Testis (tissue), 2 donors: ENCODE measurements at regions not wholly inside any gene's neighbourhood (a gene's known extent, or its start where the extent isn't known, plus 50 kb on each side); places are given as distances from the start of the nearest gene placed in this dataset.

ENCODE experiments used
- DNase-seq: peaks from one replicate; pipeline ENCODE4 v3.0.0-alpha.2; 2019
- H3K27ac ChIP-seq, 2 donors: fragments of 200-600 bp; sonication (generic); one replicate each; pipeline ENCODE4 v1.5.1; 2019
- H3K27me3 ChIP-seq: fragments of 200-600 bp; sonication (generic); one replicate; pipeline ENCODE4 v1.5.1; 2019
- H3K36me3 ChIP-seq: fragments of 200-600 bp; sonication (generic); one replicate; pipeline ENCODE4 v1.5.1; 2017; ENCODE audit warnings: low read depth; ENCODE audit errors: missing control alignments
- H3K4me1 ChIP-seq: fragments of 200-600 bp; sonication (generic); one replicate; pipeline ENCODE4 v1.5.1; 2019
- H3K4me3 ChIP-seq, 2 donors: fragments of 200-600 bp; sonication (generic); one replicate each; pipeline ENCODE4 v1.5.1; 2017 to 2019
- H3K9me3 ChIP-seq: fragments of 200-600 bp; sonication (generic); one replicate; pipeline ENCODE4 v1.5.1; 2017
- POLR2A ChIP-seq: fragments of 450-650 bp; IDR thresholded peaks from one replicate; pipeline ENCODE4 v1.6.1; 2017; ENCODE audit warnings: antibody characterized with exemption, mild to moderate bottlenecking, moderate library complexity
- WGBS, 2 donors: methylation state at CpG; one replicate each; pipeline ENCODE4 v1.1.5; 2018; 5-methylcytosine and 5-hydroxymethylcytosine counted together
- intact Hi-C: fragments of 100-400 bp; cut with DNase I; formaldehyde crosslinking; loops from one replicate; pipeline ENCODE4 v1.15.1; 2023; ENCODE audit warnings: low total_unique reads
- TF ChIP-seq, protein P1 (sequence below), 3 experiments: fragments of 450-650 bp in 2 of 3; fragments of 200-600 bp in 1 of 3; sonication (generic) in 1 of 3; IDR thresholded peaks; one replicate each; pipeline ENCODE4 v1.5.1; 2016 to 2019; ENCODE audit warnings: antibody characterized with exemption in 3 of 3, mild to moderate bottlenecking in 2 of 3, moderate library complexity in 1 of 3

DNA sequence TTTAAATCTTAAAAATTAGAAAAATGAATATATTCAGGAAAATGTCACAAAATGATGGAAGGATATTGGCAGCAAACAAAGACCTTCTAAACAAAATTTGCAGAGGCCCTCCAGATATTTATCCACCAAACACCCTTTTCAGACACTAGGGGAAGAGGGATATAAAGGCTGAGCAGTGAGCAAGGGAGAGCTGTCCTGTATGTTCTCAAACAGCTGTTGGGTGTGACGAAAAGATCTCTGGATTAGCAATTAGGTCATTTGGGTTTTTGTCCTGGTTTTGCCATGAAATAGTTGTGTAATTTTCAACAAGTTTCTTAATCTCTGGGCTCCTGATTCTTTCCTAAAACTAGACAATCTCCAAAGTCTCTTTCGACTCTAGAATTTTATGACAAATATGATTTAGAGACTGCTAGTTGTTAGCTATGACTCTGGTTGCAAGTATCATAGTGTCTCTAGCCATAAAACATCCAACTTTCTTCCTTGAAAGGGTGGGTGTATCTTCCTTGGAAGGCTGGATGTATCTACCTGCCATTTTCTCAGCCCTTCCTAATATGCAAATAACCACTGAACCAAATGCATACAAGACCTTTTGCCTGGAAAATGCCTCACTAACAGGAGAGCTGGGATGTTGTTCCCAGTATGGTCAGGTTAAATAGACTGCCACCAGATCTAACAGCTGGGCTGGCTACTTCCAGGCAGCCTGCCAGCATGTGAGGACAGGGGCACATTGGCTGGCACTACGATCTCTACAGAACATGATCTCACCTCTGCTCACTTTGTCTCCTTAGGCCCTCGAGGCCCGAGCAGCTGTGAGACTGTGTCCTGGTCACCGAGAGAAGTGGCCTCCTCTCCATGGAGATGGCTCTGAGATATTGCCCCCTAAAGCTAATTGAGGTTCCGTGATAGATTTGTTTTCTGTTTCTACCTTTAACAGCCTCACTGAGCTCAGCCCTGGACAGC, 225.5 kb upstream of the JADE1 start:
- Histone ChIP-seq H3K36me3 (no peaks in the 10 kb centered on the region), H3K4me3 (no peak overlapping the region), H3K4me1 (no peaks in the 10 kb centered on the region), H3K27me3 (no peaks in the 10 kb centered on the region), H3K9me3 (no peaks in the 10 kb centered on the region), H3K27ac (no peak overlapping the region)
- intact Hi-C loops, result no loop called here
- DNase-seq, result no peak
- whole genome bisulfite sequencing, 2 donors, result 78 to 90% methylated on average over 7 of the region's 7 CpGs
- TF ChIP-seq, protein P1, sequence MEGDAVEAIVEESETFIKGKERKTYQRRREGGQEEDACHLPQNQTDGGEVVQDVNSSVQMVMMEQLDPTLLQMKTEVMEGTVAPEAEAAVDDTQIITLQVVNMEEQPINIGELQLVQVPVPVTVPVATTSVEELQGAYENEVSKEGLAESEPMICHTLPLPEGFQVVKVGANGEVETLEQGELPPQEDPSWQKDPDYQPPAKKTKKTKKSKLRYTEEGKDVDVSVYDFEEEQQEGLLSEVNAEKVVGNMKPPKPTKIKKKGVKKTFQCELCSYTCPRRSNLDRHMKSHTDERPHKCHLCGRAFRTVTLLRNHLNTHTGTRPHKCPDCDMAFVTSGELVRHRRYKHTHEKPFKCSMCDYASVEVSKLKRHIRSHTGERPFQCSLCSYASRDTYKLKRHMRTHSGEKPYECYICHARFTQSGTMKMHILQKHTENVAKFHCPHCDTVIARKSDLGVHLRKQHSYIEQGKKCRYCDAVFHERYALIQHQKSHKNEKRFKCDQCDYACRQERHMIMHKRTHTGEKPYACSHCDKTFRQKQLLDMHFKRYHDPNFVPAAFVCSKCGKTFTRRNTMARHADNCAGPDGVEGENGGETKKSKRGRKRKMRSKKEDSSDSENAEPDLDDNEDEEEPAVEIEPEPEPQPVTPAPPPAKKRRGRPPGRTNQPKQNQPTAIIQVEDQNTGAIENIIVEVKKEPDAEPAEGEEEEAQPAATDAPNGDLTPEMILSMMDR (IDR thresholded peaks at IDR 0.05), result no peak
- TF ChIP-seq POLR2A, result no peak

DNA sequence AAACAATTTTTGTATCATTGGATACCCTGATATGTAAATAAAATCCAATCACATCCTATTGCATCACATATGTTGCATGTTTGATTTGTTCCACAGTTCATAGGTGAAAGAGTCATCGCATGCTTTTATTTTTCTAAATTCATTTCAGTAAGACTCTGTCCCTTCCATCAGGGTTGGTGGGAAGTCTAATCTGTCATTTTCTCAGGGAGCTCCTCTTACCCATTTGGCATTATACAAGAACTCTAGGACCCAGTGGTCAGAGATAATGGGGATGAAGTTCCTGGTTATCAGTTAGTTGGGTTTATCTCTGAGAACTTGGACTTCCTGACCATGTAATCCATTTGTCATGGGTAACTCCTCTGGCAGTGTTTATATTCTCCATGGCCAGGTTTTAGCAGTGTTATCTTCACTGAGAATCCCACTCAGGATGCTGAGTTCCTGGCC, 227.1 kb upstream of the JADE1 start:
- H3K27ac ChIP-seq, result no peak overlapping the region
- WGBS, 2 donors, result 95 to 98% methylated on average over 1 of the region's 1 CpG

DNA sequence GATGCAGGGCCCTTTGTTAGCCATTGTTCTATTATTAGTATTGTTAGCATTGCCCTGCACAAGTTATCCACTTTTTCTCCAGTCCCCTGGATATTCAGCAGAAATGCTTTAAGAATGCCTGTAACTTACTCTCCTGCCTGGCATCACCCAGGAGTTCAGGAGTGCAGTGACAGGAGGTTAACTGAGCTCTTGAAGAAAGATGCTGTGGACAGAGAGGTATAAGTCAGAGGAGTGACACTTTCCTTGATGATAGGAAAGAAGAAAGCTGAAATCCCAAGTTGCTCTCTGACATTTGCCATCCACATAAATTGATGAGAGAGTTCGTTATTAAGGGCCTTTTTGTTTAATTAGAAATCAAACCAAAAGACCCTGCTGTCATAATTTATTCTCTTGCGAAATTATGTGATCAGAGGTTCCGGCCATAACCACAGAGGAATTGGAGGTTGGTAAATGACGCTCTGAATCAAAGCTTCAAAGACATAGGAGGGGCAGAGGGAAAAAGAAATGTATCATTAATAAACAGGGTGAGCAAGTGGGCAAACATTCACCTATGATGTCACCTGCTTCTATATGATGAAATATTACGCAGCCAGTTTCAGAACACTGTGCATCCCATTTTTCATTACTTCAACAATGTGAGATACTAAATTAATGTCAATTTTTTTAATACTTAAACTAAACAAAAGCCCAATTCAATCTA, 230.2 kb upstream of the JADE1 start:
- intact Hi-C loops, result no loop called here
- DNase-seq, result no peak
- no peak overlapping the region for H3K4me3 ChIP-seq
- TF ChIP-seq, protein P1 (IDR thresholded peaks at IDR 0.05), result no peak
- TF ChIP-seq POLR2A, result no peak
- no peaks in the 10 kb centered on the region for H3K9me3 ChIP-seq
- 72 to 73% methylated on average over 5 of the region's 5 CpGs for WGBS, 2 donors
- no peak overlapping the region for H3K27ac ChIP-seq
- no peaks in the 10 kb centered on the region for H3K27me3 ChIP-seq
- no peaks in the 10 kb centered on the region for H3K4me1 ChIP-seq
- no peaks in the 10 kb centered on the region for H3K36me3 ChIP-seq

More for the DNA sequence above, 227.1 kb upstream of the JADE1 start:
- Histone ChIP-seq H3K4me3 (no peak overlapping the region), H3K9me3 (no peaks in the 10 kb centered on the region), H3K36me3 (no peaks in the 10 kb centered on the region), H3K4me1 (no peaks in the 10 kb centered on the region), H3K27me3 (no peaks in the 10 kb centered on the region)
- no peak for TF ChIP-seq POLR2A
- TF ChIP-seq, protein P1 (IDR thresholded peaks at IDR 0.05), result no peak
- no peak for DNase-seq
- intact Hi-C loops, result no loop called here

DNA sequence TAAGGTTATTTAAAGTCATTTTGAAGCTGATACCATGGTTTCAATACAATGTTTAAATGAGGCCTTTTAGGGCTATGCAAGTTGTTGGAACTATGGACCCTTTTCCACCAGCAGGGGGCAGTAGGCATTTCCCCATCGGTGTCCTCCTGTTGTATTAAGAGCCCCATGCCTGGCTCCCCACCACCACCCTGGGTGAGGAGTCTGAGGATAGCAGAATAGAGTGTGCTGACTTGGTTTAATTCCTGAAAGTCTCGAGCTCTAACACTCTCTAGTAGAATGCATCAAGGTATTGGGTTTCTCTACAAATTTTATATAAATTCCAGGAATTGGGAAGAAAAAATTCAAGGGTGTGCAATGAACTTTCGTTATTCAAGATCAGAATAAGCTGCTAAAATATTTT, 234.8 kb upstream of the JADE1 start:
- intact Hi-C loops, result no loop called here
- no peak overlapping the region for H3K4me3 ChIP-seq
- WGBS, 2 donors, result 32 to 41% methylated on average over 3 of the region's 3 CpGs
- no peak overlapping the region for H3K27ac ChIP-seq
- no peaks in the 10 kb centered on the region for H3K27me3 ChIP-seq
- no peaks in the 10 kb centered on the region for H3K36me3 ChIP-seq
- TF ChIP-seq, protein P1 (IDR thresholded peaks at IDR 0.05), result peak; percentile 54 to 73 (median 67)
- no peak for TF ChIP-seq POLR2A
- H3K9me3 ChIP-seq, result no peaks in the 10 kb centered on the region
- peak; percentile 94 for DNase-seq
- H3K4me1 ChIP-seq, result peaks cover 31% of the 10 kb centered on the region
